Neural cell (in vitro differentiated cells): ENCODE measurements at regions not wholly inside any gene's neighbourhood (a gene's known extent, or its start where the extent isn't known, plus 50 kb on each side); places are given as distances from the start of the nearest gene placed in this dataset.

Source experiments
- H2AFZ ChIP-seq: fragments of 200-600, 300-800 bp; sonication (generic), shearing (Covaris generic); 2 replicates; pipeline ENCODE4 v1.6.0; 2014; ENCODE audit warnings: low read depth, mild to moderate bottlenecking, antibody characterized with exemption, low read length, moderate library complexity
- H3F3A ChIP-seq: fragments of 200-600 bp; shearing (Covaris generic); 2 replicates; pipeline ENCODE4 v1.6.1; 2016; ENCODE audit warnings: mild to moderate bottlenecking, moderate library complexity, mixed read lengths, antibody characterized with exemption, low read length; ENCODE audit not compliant: insufficient read depth, poor library complexity, severe bottlenecking
- H3K27ac ChIP-seq: fragments of 200-600, 300-800 bp; sonication (generic), shearing (Covaris generic); 2 replicates; pipeline ENCODE4 v1.5.1; 2014; ENCODE audit warnings: mild to moderate bottlenecking, low read length, moderate library complexity
- H3K27me3 ChIP-seq: fragments of 300-800, 200-600 bp; sonication (generic), shearing (Covaris generic); 2 replicates; pipeline ENCODE4 v1.6.0; 2014; ENCODE audit warnings: mild to moderate bottlenecking, low read depth, low read length, moderate library complexity; ENCODE audit not compliant: insufficient read depth
- H3K36me3 ChIP-seq: fragments of 300-800, 200-600 bp; sonication (generic), shearing (Covaris generic); 2 replicates; pipeline ENCODE4 v1.5.1; 2014; ENCODE audit warnings: mild to moderate bottlenecking, antibody characterized with exemption, low read length, moderate library complexity; ENCODE audit not compliant: insufficient read depth
- H3K4me2 ChIP-seq: fragments of 300-800, 200-600 bp; sonication (generic), shearing (Covaris generic); 2 replicates; pipeline ENCODE4 v1.6.0; 2014; ENCODE audit warnings: mild to moderate bottlenecking, low read length
- H3K4me3 ChIP-seq: fragments of 300-800, 200-600 bp; sonication (generic), shearing (Covaris generic); 2 replicates; pipeline ENCODE4 v1.5.1; 2014; ENCODE audit warnings: mild to moderate bottlenecking, low read length, moderate library complexity
- H3K79me2 ChIP-seq: fragments of 200-600 bp; shearing (Covaris generic); replicated peaks from 2 replicates; pipeline ENCODE4 v1.6.0; 2014; ENCODE audit warnings: mild to moderate bottlenecking, low read length, moderate library complexity; ENCODE audit not compliant: insufficient read depth
- H3K9ac ChIP-seq: fragments of 300-800, 200-600 bp; sonication (generic), shearing (Covaris generic); 2 replicates; pipeline ENCODE4 v1.6.1; 2016; ENCODE audit warnings: mild to moderate bottlenecking, low read length, mixed read lengths
- H3K9me2 ChIP-seq: fragments of 200-600 bp; shearing (Covaris generic); 2 replicates; pipeline ENCODE4 v1.6.1; 2016; ENCODE audit warnings: mild to moderate bottlenecking, low read length, mixed read lengths; ENCODE audit not compliant: insufficient read depth
- H3K9me3 ChIP-seq: fragments of 200-600, 300-800 bp; sonication (generic), shearing (Covaris generic); 2 replicates; pipeline ENCODE4 v1.6.1; 2016; ENCODE audit warnings: mild to moderate bottlenecking, mixed run types, low read length, moderate library complexity, mixed read lengths
- H4K20me1 ChIP-seq: fragments of 200-600 bp; shearing (Covaris generic); 2 replicates; pipeline ENCODE4 v1.6.1; 2016; ENCODE audit warnings: mild to moderate bottlenecking, mixed run types; ENCODE audit not compliant: insufficient read depth
- EP300 ChIP-seq: fragments of 450-650 bp; conservative IDR thresholded peaks from 2 replicates; pipeline ENCODE4 v1.6.1; 2014; ENCODE audit warnings: antibody characterized with exemption, mild to moderate bottlenecking, moderate library complexity; ENCODE audit not compliant: poor library complexity, severe bottlenecking
- EZH2 ChIP-seq: fragments of 200-600, 300-800 bp; shearing (Covaris generic), sonication (generic); IDR thresholded peaks from 2 replicates; pipeline ENCODE4 v1.6.1; 2014; ENCODE audit warnings: antibody characterized with exemption, low read length, borderline replicate concordance, mild to moderate bottlenecking; ENCODE audit not compliant: insufficient read depth, poor library complexity, severe bottlenecking
- MXI1 ChIP-seq: fragments of 450-650 bp; conservative IDR thresholded peaks from 2 replicates; pipeline ENCODE4 v1.6.1; 2014; ENCODE audit warnings: antibody characterized with exemption, mild to moderate bottlenecking; ENCODE audit not compliant: poor library complexity, severe bottlenecking
- POLR2AphosphoS5 ChIP-seq: IDR thresholded peaks from 2 replicates; pipeline ENCODE4 v1.6.1; 2012
- RAD21 ChIP-seq: fragments of 450-650 bp; conservative IDR thresholded peaks from 2 replicates; pipeline ENCODE4 v1.6.1; 2014; ENCODE audit warnings: antibody characterized with exemption, mild to moderate bottlenecking, moderate library complexity
- SMC3 ChIP-seq: fragments of 450-650 bp; conservative IDR thresholded peaks from 2 replicates; pipeline ENCODE4 v1.6.1; 2014; ENCODE audit warnings: antibody characterized with exemption, mild to moderate bottlenecking, moderate library complexity; ENCODE audit not compliant: poor library complexity
- TAF1 ChIP-seq: IDR thresholded peaks from 2 replicates; pipeline ENCODE4 v1.6.1; 2012; ENCODE audit warnings: low read depth
- TF ChIP-seq, protein P1 (sequence below): IDR thresholded peaks from 2 replicates; pipeline ENCODE4 v1.6.1; 2012; ENCODE audit warnings: borderline replicate concordance
- TF ChIP-seq, protein P2 (sequence below): fragments of 450-650 bp; IDR thresholded peaks from 2 replicates; pipeline ENCODE4 v1.5.1; 2014; ENCODE audit warnings: antibody characterized with exemption, mild to moderate bottlenecking, moderate library complexity; ENCODE audit not compliant: poor library complexity, severe bottlenecking

DNA sequence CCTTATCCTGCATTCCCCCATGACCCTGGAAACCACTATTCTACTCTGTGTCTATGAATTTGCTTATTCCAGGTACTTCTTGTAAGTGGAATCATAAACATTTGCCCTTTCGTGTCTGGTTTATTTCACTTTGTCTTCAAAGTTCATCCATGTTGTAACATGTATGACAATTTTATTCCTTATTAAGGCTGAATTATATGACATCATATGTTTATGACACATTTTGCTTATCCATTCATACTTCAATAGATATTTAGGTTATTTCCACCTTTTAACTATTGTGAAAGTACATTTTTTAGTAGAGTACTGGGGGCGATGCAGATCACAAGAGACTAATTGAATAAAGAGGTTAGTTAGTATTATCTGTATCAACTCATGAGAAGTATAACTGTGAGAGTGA, 591.6 kb downstream of the UTRN start:
- Histone ChIP-seq H2AFZ (no peak overlapping the region), H3K4me3 (no peak overlapping the region), H4K20me1 (no peaks in the 10 kb centered on the region), H3K9me2 (no peaks in the 10 kb centered on the region), H3K9me3 (no peaks in the 10 kb centered on the region), H3F3A (no peaks in the 10 kb centered on the region), H3K9ac (no peak overlapping the region), H3K4me2 (no peak overlapping the region), H3K27ac (no peak overlapping the region), H3K27me3 (no peaks in the 10 kb centered on the region), H3K36me3 (no peaks in the 10 kb centered on the region), H3K79me2 (no peaks in the 10 kb centered on the region)
- TF ChIP-seq EP300 (no peak), EZH2 (no peak), MXI1 (no peak), RAD21 (no peak), SMC3 (no peak), TAF1 (no peak), POLR2AphosphoS5 (no peak)
- TF ChIP-seq, protein P1, sequence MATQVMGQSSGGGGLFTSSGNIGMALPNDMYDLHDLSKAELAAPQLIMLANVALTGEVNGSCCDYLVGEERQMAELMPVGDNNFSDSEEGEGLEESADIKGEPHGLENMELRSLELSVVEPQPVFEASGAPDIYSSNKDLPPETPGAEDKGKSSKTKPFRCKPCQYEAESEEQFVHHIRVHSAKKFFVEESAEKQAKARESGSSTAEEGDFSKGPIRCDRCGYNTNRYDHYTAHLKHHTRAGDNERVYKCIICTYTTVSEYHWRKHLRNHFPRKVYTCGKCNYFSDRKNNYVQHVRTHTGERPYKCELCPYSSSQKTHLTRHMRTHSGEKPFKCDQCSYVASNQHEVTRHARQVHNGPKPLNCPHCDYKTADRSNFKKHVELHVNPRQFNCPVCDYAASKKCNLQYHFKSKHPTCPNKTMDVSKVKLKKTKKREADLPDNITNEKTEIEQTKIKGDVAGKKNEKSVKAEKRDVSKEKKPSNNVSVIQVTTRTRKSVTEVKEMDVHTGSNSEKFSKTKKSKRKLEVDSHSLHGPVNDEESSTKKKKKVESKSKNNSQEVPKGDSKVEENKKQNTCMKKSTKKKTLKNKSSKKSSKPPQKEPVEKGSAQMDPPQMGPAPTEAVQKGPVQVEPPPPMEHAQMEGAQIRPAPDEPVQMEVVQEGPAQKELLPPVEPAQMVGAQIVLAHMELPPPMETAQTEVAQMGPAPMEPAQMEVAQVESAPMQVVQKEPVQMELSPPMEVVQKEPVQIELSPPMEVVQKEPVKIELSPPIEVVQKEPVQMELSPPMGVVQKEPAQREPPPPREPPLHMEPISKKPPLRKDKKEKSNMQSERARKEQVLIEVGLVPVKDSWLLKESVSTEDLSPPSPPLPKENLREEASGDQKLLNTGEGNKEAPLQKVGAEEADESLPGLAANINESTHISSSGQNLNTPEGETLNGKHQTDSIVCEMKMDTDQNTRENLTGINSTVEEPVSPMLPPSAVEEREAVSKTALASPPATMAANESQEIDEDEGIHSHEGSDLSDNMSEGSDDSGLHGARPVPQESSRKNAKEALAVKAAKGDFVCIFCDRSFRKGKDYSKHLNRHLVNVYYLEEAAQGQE, result no peak
- TF ChIP-seq, protein P2, sequence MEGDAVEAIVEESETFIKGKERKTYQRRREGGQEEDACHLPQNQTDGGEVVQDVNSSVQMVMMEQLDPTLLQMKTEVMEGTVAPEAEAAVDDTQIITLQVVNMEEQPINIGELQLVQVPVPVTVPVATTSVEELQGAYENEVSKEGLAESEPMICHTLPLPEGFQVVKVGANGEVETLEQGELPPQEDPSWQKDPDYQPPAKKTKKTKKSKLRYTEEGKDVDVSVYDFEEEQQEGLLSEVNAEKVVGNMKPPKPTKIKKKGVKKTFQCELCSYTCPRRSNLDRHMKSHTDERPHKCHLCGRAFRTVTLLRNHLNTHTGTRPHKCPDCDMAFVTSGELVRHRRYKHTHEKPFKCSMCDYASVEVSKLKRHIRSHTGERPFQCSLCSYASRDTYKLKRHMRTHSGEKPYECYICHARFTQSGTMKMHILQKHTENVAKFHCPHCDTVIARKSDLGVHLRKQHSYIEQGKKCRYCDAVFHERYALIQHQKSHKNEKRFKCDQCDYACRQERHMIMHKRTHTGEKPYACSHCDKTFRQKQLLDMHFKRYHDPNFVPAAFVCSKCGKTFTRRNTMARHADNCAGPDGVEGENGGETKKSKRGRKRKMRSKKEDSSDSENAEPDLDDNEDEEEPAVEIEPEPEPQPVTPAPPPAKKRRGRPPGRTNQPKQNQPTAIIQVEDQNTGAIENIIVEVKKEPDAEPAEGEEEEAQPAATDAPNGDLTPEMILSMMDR, result no peak

DNA sequence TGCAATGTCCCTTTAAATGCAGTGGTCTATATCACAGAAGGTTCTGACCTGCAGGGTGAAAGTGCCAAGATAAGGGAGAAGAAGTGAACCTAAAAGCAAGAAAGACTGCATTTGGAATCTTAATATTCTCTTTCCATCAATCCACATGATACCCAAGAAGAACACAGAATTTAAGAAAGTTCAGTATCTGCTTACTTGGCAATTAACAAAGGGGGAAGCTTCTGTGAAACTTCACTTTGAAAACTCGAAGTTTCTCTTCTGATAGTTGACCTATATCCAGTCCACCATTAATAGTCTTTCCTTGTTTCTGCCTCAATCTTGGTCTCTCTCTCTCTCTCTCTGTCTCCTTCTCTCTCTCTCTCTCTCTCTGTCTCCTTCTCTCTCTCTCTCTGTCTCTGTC, 592.0 kb downstream of the UTRN start:
- no peaks in the 10 kb centered on the region for H4K20me1 ChIP-seq
- no peaks in the 10 kb centered on the region for H3K27me3 ChIP-seq
- no peak overlapping the region for H3K27ac ChIP-seq
- H3K9me3 ChIP-seq, result no peaks in the 10 kb centered on the region
- no peaks in the 10 kb centered on the region for H3F3A ChIP-seq
- H3K79me2 ChIP-seq, result no peaks in the 10 kb centered on the region
- no peaks in the 10 kb centered on the region for H3K36me3 ChIP-seq
- no peak overlapping the region for H3K9ac ChIP-seq
- H2AFZ ChIP-seq, result no peak overlapping the region
- H3K9me2 ChIP-seq, result no peaks in the 10 kb centered on the region
- TF ChIP-seq TAF1, result no peak
- TF ChIP-seq MXI1, result no peak
- TF ChIP-seq SMC3, result no peak
- no peak for TF ChIP-seq RAD21
- TF ChIP-seq, protein P1, result no peak
- no peak for TF ChIP-seq POLR2AphosphoS5
- no peak for TF ChIP-seq EP300
- H3K4me3 ChIP-seq, result no peak overlapping the region
- no peak overlapping the region for H3K4me2 ChIP-seq
